Epithelial cell of esophagus (primary cell): ENCODE measurements at regions not wholly inside any gene's neighbourhood (a gene's known extent, or its start where the extent isn't known, plus 50 kb on each side); places are given as distances from the start of the nearest gene placed in this dataset.
A peak's percentile ranks its signal among the peaks of the same experiment; 100 is the strongest.
"Not testable (repeated sequence)": the region's sequence is repeated elsewhere in the genome, so short reads cannot be mapped to it uniquely, and the experiment has no call there.

ENCODE experiments used
- DNase-seq: peaks from one replicate; pipeline ENCODE4 v3.0.0; 2010; ENCODE audit warnings: low read depth
- H3K4me3 ChIP-seq: 2 replicates; pipeline ENCODE4 v1.5.1; 2011; ENCODE audit warnings: mild to moderate bottlenecking, low read length, control low read depth
- TF ChIP-seq, protein P1 (sequence below): IDR thresholded peaks from 2 replicates; pipeline ENCODE4 v1.5.1; 2011; ENCODE audit warnings: low read depth, mild to moderate bottlenecking, low read length, control low read depth, inconsistent platforms; ENCODE audit not compliant: insufficient read depth; ENCODE audit errors: missing control alignments

DNA sequence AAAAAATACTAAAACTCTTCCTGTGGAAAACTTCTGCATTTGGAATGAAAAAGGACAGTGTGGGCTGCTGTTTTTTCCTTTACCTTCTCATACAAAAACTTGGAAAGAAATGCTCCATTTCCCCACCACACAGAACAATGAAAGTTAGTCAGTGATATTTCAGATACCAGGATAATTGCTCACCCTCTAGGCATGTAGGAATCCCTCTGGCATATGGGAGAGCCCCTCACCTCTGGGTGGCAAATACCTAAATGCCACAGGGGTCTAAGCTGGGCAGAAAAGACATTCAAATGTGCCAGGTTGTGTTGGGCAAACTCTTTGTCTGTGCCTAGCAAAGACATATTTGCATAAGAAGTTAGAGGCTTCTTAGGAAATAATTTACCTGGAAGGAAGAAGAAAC, 560.3 kb upstream of the NR2F2 start:
- H3K4me3 ChIP-seq, result no peak overlapping the region
- TF ChIP-seq, protein P1, sequence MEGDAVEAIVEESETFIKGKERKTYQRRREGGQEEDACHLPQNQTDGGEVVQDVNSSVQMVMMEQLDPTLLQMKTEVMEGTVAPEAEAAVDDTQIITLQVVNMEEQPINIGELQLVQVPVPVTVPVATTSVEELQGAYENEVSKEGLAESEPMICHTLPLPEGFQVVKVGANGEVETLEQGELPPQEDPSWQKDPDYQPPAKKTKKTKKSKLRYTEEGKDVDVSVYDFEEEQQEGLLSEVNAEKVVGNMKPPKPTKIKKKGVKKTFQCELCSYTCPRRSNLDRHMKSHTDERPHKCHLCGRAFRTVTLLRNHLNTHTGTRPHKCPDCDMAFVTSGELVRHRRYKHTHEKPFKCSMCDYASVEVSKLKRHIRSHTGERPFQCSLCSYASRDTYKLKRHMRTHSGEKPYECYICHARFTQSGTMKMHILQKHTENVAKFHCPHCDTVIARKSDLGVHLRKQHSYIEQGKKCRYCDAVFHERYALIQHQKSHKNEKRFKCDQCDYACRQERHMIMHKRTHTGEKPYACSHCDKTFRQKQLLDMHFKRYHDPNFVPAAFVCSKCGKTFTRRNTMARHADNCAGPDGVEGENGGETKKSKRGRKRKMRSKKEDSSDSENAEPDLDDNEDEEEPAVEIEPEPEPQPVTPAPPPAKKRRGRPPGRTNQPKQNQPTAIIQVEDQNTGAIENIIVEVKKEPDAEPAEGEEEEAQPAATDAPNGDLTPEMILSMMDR, result no peak
- peak; percentile 62 for DNase-seq

DNA sequence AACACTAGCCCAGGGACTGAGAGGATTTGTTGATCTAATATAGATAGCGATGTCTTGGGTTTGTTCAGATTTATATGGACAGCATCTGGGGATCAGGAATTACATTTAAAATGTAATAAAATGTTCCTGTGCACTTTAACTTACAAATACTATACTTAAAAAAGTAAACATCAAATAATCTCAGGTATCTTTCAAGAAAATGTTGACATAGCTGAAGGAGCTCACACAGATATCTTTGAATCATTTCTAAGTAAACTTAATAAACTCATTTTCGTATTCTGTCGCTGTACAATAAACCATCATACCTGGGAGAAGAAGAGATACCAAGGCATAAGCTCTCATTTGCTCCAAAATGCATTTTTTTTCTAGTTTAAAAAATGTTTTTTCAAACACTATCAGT, 557.5 kb upstream of the NR2F2 start:
- TF ChIP-seq, protein P1, result no peak
- no peak overlapping the region for H3K4me3 ChIP-seq
- no peak for DNase-seq

- DNase-seq, result no peak
- no peak overlapping the region for H3K4me3 ChIP-seq
- TF ChIP-seq, protein P1, result no peak
Observed at GRCh38 chr15:95784508-95784907, 546.0 kb upstream of the NR2F2 start.

DNA sequence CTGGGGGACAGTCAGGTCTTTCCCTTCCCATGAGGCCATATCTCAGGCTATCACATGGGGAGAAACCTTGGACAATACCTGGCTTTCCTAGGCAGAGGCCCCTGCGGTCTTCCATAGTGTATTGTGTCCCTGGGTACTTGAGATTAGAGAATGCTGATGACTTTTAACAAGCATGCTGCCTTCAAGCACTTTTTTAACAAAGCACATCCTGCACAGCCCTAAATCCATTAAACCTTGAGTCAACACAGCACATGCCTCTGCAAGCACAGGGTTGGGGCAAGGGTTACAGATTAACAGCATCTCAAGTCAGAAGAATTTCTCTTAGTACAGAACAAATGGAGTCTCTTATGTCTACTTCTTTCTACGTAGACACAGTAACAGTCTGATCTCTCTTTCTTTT, 545.2 kb upstream of the NR2F2 start:
- peak; percentile 74 for DNase-seq
- not testable (repeated sequence) for H3K4me3 ChIP-seq

- TF ChIP-seq, protein P1, result no peak
- DNase-seq, result no peak
- no peak overlapping the region for H3K4me3 ChIP-seq
Observed at GRCh38 chr15:95793231-95793630, 537.3 kb upstream of the NR2F2 start.

DNA sequence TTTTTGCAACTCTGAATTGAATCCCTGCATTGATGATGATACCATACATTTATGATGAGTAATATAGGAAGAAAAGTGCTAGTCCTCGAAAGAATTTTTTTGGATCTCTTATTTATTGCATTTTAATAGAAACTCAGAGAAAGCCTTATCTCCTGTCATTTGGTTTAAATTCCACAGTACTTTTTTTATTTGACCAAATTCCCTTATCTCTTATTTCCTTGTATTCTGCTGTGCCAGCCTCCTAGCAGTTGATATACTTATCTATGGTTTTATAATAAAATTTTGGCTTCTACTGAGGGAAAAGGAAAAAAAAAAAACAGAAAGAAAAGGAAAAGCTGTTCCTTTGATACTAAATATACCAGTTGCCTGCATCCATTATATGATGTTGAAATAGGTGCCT, 535.1 kb upstream of the NR2F2 start:
- TF ChIP-seq, protein P1, result no peak
- DNase-seq, result no peak
- no peak overlapping the region for H3K4me3 ChIP-seq

DNA sequence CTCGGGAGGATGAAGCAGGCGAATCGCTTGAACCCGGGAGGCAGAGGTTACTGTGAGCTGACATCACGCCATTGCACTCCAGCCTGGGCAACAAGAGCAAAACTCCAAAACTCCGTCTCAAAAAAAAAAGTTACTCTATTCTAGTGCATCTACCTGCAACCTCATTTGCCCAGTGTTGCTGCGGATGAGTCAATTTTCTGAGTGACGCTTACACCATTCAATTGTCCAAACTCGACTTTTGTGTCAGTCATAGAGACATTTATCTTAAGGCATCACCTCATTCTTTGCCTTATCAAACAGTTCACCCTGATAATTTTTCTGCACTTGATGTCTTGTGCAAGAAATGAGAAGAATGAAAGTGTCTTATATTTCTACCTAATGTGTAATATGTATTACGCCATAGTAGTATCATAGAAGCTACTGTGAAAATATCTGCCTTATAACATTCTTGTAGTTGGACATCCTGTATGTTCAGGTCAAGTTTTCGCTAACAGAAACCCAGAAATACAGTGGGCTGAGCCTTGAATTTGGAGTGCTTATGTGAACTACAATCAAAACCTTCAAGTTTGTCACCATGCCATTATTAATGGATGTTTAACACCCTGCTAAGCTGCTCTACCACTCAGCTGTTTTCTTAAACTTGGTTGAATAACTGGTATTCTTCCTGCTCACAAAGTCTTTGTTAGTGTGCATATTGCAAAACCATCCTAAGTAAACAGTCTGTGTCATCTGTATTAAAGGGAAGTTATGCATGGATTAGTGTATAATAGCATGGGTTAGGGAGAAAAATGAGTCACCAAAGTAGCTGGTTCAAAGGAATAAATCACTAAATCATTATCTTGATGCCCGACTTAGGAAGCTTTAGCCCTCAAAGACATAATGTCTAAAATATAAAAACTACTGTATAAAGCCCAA, 531.0 kb upstream of the NR2F2 start:
- TF ChIP-seq, protein P1, result no peak
- H3K4me3 ChIP-seq, result no peak overlapping the region
- DNase-seq, result peak; percentile 94
